Umbilical cord (tissue), 1 donor: ENCODE measurements at regions not wholly inside any gene's neighbourhood (a gene's known extent, or its start where the extent isn't known, plus 50 kb on each side); places are given as distances from the start of the nearest gene placed in this dataset.

Experiments used
- DNase-seq: peaks from one replicate; pipeline ENCODE4 v3.0.0-alpha.2; 2015; ENCODE audit warnings: low spot score

DNA sequence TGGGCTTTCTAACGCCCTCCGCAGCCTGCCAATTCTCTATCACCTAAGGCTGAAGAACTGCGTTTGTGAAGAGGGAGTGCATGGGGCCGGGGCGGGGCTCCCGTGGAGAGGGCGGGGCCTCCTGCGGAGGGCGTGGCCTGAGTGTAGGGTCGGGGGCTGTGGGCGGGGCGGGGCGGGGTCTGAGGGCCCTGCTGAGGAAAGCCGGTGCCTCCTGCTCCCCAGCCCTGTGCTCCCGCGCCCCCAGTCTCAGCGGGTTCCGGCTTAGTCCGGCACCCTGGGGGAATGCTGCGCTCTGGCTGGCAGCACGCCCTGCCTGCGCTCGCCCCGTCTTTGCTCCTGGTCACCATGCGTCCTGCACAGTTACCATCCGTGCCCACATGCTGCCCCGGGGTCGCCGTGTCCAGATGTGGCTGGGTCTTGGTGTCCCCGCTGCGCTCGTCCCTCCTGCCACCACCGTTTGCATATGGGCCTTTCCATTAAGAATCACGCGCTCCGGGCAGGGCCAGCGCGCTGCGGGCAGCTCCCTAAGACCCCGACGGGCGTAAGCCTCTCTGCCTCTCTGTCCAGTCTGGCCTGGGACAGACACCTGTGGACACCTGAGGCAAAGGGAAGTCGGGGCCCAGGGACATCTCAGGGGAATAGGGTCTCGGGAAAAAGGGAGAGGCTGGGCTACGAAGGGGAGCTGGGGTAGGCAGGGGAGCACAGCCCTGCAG lies 144.0 kb upstream of the RET start:
- DNase-seq: no peak

- no peak for DNase-seq
These were observed 143.2 kb upstream of the RET start for GRCh38 chr10:42933448-42934340.

DNA sequence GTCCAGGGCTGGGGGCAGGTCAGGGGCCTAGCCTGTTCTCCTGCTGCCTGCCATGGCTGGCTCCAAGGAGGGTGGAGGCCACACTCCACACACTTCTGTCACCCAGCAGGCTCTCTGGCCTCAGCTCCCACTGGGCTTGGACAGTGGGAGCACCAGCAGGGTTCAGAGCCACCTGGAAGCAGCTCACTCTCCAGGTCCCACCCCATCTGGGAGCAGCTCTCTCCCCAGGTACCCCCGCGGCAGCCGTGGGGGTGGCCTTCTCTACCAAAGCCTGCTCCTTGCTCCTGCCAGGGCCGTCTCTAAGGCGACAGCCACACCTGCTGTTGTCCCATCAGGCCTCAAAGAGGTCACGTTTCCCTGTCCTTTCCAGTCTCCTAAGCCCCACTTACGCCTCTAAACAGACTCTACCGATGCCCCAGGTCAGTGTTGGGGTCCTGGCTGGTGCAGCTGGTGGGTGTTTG lies 142.5 kb upstream of the RET start:
- no peak for DNase-seq

- DNase-seq: no peak
These were observed 142.0 kb upstream of the RET start for GRCh38 chr10:42934842-42935241.

DNA sequence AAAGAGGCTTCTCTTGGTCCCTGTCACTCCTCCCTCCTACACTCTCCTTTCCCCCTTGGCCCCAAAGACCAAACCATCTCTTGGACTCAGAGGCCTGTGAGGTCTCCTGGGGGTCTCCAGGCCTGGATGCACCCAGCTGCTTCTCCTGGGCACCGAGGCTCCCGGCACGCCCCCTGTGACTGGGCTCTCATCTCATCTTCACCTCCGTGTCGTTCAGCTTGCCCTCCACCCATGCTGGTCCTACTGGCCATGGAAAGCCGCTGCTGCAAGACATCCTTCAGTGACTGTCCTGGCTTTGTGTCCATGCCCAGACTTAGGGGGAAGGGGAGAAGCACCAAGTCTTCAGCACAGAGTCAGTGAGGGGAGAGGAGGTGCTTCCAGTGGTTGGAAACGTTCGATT lies 141.4 kb upstream of the RET start:
- no peak for DNase-seq

GRCh38 chr10:42936580-42936979 lies 140.3 kb upstream of the RET start:
- DNase-seq: no peak

DNA sequence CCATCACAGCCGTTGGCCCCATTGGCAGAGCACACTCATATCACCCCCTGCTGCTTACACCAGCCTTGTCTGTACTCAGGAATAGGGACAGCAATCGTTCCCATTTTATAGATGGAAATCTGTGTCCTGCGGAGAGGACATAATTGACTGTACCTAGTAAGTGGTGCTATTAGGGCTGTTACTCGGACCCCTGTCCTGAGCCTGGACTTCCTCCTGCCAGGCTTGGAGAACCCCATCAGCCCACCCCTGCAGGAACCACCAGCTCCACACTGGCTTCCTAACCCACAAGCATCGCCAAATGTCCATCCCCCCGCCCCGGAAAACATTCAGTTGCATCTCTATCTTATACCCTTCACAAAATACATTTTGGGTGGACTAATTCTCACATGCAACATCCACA lies 139.8 kb upstream of the RET start:
- no peak for DNase-seq

- DNase-seq: no peak
These were observed 139.2 kb upstream of the RET start for GRCh38 chr10:42937649-42938180.

- no peak for DNase-seq
These were observed 138.5 kb upstream of the RET start for GRCh38 chr10:42938351-42938750.

DNA sequence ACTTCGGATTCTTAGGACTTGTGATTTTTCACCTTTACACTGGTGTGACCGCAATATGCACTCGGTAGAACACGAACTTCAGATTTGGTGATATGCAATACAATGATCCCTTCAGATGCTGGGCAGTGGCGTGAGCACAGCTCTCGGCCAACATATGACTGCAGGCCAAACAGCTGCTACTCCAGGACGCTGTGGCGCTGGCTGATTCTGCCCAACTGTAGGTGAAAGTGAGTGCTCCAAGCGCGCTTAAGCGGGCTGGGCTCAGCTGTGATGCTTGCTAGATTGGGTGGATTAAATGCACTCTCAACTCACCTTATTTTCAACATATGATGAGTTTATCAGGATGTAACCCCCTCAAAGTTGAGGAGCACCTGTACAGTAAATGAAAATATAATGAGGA lies 137.6 kb upstream of the RET start:
- DNase-seq: no peak

GRCh38 chr10:42939685-42940366 lies 137.0 kb upstream of the RET start:
- DNase-seq: no peak

DNA sequence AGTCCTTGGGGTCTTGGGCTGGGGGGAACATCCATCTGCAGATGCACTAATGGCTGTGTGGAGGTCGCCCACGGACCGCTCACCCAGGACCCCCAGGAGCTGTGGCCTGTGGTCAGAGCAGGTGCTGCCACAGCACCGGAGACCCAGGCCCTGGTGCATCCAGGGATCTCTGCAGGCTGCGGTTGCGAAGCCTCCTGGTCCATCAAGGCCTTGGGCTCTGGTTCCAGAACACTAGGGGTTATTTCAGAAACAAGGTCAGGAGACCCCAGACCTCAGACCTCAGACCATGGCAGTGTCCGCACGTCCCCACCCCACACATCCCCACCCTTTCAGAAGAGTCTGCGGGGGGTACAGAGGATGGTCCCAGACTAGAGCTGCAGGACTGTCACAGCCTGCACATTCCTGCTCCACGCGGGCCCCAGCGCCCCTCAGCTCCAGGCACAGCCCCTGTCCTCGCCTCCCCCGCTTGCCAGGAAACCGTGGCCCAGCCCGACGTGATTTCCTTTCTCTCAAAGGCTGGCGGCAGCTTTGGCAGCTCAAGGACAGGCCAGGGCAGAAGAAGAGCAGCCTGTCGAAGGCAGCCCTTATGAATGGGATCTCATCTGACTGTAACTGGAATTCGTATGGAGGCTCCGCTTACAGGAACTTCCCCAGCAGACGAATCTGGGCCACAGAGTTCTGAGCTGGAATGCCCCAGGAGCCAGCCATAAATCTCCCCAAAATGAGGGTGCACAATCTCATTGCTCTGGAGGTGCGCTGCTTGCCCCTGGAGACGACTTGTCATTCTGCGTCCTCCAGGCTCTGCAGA lies 136.2 kb upstream of the RET start:
- DNase-seq: no peak

DNA sequence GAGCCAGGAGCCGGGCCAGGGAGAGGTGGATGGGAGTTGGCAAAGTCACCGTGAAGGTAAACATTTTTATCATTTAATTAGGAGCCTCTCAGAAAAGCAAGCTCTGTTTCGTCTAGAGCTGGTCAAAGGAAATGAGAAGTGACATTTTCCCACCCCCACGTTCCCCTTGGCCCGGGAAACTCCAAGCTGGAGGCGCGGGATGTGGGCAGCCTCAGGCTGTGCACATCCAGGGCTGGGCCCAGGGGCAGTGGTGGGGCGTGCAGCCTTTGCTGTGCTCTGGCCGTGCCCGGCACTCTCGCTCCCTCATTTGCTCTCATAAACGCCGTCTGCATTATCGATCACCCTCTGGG lies 135.6 kb upstream of the RET start:
- DNase-seq: no peak

- no peak for DNase-seq
These were observed 135.1 kb upstream of the RET start for GRCh38 chr10:42941790-42942189.

DNA sequence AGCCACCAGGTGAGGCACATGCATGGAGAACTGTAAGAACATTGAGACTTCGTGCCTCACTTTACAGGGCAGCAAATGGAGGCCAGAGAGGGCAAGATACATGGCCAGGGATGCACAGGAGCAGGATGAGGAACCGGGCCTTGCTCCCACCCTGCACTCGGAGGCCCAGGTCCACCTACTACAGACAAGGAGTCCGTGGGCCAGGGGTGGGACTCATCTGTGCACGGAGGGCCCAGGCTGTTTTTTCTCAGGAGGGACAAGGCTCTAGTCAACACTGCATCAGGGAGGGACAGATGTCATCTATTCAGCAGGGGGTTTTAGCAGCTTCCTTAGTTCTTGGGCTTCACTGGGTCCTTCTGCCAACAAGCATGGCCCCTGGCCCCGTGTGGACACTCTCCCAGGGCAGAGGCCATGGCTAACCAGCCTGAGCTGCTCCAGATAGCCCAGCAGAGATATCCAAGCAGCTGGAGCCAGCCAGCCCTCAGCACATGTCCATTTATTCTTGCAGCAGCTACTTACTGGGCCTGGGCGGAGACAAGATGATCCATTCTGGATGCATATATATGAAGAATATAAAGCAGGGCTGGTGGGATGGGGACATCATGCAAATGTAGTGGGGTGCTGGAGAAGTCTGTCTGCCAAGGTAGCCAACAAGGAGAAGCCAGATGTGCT lies 134.5 kb upstream of the RET start:
- no peak for DNase-seq

DNA sequence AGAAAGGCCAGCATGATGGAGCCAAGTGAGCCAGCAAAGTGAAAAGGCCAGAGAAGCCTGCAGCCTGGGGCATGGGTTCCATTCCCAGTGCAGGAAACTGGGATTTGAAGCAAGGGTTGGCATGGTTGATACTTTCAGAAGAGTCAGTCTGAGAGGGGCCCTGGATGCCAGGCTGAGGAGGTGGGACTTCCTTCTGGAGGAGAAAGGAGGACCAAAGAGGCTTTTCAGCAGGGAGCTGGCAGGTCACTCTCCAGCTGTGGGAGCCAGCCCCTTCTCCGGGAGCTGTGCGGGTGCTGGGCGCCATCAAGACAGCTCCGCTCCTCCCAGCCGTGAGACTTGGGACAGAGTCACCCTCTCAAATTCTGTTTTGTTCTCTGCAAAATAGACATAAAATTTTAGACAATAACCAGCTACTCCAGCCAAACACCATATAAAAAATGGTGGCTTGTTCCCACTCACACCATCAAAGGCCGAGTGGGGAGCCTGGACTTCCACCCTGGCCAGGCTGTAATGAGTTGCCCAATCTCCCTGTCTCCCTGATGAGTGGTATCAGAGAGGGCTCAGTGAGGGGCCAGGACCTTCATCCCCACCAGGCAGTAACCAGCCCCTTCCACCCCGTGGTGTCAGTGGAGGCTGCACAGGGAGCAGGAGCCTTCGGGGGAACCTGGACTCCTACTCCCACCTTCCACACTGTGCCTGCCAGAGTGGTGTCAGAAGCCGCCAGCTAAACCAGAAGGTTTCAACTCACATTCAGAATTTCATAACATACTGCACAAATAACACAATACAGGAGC lies 133.6 kb upstream of the RET start:
- DNase-seq: no peak

- DNase-seq: no peak
These were observed 128.8 kb upstream of the RET start for GRCh38 chr10:42948040-42948439.

- DNase-seq: no peak
These were observed 127.6 kb upstream of the RET start for GRCh38 chr10:42949287-42949686.

GRCh38 chr10:42950606-42951485 lies 126.0 kb upstream of the RET start:
- DNase-seq: no peak
